ENCODE measurements at regions not wholly inside any gene's neighbourhood (a gene's known extent, or its start where the extent isn't known, plus 50 kb on each side); places are given as distances from the start of the nearest gene placed in this dataset.
A peak's percentile ranks its signal among the peaks of the same experiment; 100 is the strongest.

GRCh38 chr20:11281768-11282167 is 608.0 kb upstream of the JAG1 start:
- no peak for DNase-seq (ENCODE audit: low read depth)

- DNase-seq (ENCODE audit: low read depth), result no peak
Measured at GRCh38 chr20:11287126-11287525, 613.3 kb upstream of the JAG1 start.

- peak; percentile 52 for DNase-seq (ENCODE audit: low read depth)
Measured at GRCh38 chr20:11296221-11296620, 621.5 kb upstream of the BTBD3 start.

GRCh38 chr20:11296951-11297350 is 620.7 kb upstream of the BTBD3 start:
- peak; percentile 34 for DNase-seq (ENCODE audit: low read depth)

GRCh38 chr20:11301699-11302098 is 616.0 kb upstream of the BTBD3 start:
- no peak for DNase-seq (ENCODE audit: low read depth)

- DNase-seq (ENCODE audit: low read depth), result peak; percentile 30
Measured at GRCh38 chr20:11302436-11302835, 615.3 kb upstream of the BTBD3 start.

GRCh38 chr20:11304795-11305194 is 612.9 kb upstream of the BTBD3 start:
- no peak for DNase-seq (ENCODE audit: low read depth)

GRCh38 chr20:11305406-11305805 is 612.3 kb upstream of the BTBD3 start:
- DNase-seq (ENCODE audit: low read depth), result peak; percentile 82

GRCh38 chr20:11311659-11312224 is 606.0 kb upstream of the BTBD3 start:
- no peak for DNase-seq (ENCODE audit: low read depth)

GRCh38 chr20:11315525-11315924 is 602.2 kb upstream of the BTBD3 start:
- no peak for DNase-seq (ENCODE audit: low read depth)

- no peak for DNase-seq (ENCODE audit: low read depth)
Measured at GRCh38 chr20:11316244-11316643, 601.4 kb upstream of the BTBD3 start.

- no peak for DNase-seq (ENCODE audit: low read depth)
Measured at GRCh38 chr20:11320033-11320432, 597.7 kb upstream of the BTBD3 start.

- no peak for DNase-seq (ENCODE audit: low read depth)
Measured at GRCh38 chr20:11323816-11324215, 593.9 kb upstream of the BTBD3 start.

- DNase-seq (ENCODE audit: low read depth), result no peak
Measured at GRCh38 chr20:11324990-11325389, 592.7 kb upstream of the BTBD3 start.

- DNase-seq (ENCODE audit: low read depth), result no peak
Measured at GRCh38 chr20:11328839-11329238, 588.9 kb upstream of the BTBD3 start.

- DNase-seq (ENCODE audit: low read depth), result no peak
Measured at GRCh38 chr20:11329271-11329670, 588.4 kb upstream of the BTBD3 start.

GRCh38 chr20:11331096-11331495 is 586.6 kb upstream of the BTBD3 start:
- no peak for DNase-seq (ENCODE audit: low read depth)

- no peak for DNase-seq (ENCODE audit: low read depth)
Measured at GRCh38 chr20:11332381-11332780, 585.3 kb upstream of the BTBD3 start.

- no peak for DNase-seq (ENCODE audit: low read depth)
Measured at GRCh38 chr20:11333634-11334033, 584.1 kb upstream of the BTBD3 start.

GRCh38 chr20:11337361-11338130 is 580.1 kb upstream of the BTBD3 start:
- no peak for DNase-seq (ENCODE audit: low read depth)

- DNase-seq (ENCODE audit: low read depth), result peak; percentile 94
Measured at GRCh38 chr20:11338496-11339306, 579.0 kb upstream of the BTBD3 start.

- no peak for DNase-seq (ENCODE audit: low read depth)
Measured at GRCh38 chr20:11344939-11345338, 572.8 kb upstream of the BTBD3 start.

- no peak for DNase-seq (ENCODE audit: low read depth)
Measured at GRCh38 chr20:11347738-11348137, 570.0 kb upstream of the BTBD3 start.
